GM18505 (cell line): ENCODE measurements at regions not wholly inside any gene's neighbourhood (a gene's known extent, or its start where the extent isn't known, plus 50 kb on each side); places are given as distances from the start of the nearest gene placed in this dataset.

Experiments
- ATAC-seq: cut with Tn5 transposase; IDR thresholded peaks from one replicate; pipeline ENCODE4 v1.9.1; 2021; ENCODE audit not compliant: unreplicated experiment
- POLR2A ChIP-seq: IDR thresholded peaks from 4 replicates; pipeline ENCODE4 v1.6.1; 2011; ENCODE audit warnings: borderline replicate concordance; ENCODE audit not compliant: insufficient read depth, insufficient read length; ENCODE audit errors: extremely low read depth

DNA sequence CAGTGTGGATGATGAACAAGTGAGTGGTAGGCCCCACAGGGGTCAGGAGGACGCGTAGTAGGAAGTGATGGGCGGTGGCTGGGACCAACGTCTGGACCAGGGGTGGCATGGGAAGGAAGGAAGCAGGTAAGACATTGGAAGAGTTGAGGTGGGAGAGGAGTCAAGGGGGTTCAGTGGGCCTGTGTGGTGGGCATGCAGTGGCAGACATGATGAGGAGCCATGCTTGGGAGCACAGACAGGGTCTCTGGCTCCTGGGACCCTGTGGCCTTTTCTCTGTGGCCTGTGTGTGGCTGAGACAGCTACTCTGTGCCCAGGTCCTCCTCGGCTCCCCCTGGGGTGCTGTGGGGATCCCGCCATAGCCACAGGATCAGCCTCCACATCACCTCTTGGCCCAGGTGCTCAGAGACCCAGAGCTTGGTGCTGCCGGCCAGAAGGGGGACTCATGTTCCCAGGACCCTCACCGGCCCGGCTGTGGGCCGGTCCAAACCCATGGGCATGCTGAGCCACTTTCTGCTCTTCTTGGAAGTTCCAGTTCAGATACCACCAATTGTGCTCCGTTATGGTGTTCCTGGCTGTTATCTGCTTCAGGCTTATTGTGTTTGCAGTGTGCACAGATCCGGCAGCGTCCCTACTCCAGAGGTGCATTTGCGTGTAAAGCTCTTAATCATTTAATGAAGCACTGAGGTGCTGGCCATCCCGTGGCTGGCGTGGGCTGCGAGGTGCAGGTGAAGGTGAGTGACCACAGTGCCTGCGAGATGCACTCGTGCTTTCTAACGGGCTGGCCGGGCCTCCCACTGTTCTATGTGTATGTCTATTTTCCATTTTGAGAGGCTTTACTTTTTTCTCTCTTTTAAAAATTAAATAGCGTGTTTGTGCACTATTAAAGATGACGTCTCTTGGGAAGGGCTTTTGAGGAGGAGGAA is 147.9 kb downstream of the TEX29 start:
- no peak for TF ChIP-seq POLR2A
- no peak for ATAC-seq

- TF ChIP-seq POLR2A = no peak
- no peak for ATAC-seq
Measured at GRCh38 chr13:111469450-111469849, 149.0 kb downstream of the TEX29 start.

- no peak for ATAC-seq
- TF ChIP-seq POLR2A = no peak
Measured at GRCh38 chr13:111469916-111470506, 149.6 kb downstream of the TEX29 start.

GRCh38 chr13:111470933-111471332 is 150.5 kb downstream of the TEX29 start:
- TF ChIP-seq POLR2A = no peak
- no peak for ATAC-seq

GRCh38 chr13:111472083-111472482 is 151.6 kb downstream of the TEX29 start:
- ATAC-seq = no peak

GRCh38 chr13:111472559-111473460 is 152.4 kb downstream of the TEX29 start:
- no peak for ATAC-seq
- no peak for TF ChIP-seq POLR2A

More at GRCh38 chr13:111472083-111472482, 151.6 kb downstream of the TEX29 start:
- no peak for TF ChIP-seq POLR2A

DNA sequence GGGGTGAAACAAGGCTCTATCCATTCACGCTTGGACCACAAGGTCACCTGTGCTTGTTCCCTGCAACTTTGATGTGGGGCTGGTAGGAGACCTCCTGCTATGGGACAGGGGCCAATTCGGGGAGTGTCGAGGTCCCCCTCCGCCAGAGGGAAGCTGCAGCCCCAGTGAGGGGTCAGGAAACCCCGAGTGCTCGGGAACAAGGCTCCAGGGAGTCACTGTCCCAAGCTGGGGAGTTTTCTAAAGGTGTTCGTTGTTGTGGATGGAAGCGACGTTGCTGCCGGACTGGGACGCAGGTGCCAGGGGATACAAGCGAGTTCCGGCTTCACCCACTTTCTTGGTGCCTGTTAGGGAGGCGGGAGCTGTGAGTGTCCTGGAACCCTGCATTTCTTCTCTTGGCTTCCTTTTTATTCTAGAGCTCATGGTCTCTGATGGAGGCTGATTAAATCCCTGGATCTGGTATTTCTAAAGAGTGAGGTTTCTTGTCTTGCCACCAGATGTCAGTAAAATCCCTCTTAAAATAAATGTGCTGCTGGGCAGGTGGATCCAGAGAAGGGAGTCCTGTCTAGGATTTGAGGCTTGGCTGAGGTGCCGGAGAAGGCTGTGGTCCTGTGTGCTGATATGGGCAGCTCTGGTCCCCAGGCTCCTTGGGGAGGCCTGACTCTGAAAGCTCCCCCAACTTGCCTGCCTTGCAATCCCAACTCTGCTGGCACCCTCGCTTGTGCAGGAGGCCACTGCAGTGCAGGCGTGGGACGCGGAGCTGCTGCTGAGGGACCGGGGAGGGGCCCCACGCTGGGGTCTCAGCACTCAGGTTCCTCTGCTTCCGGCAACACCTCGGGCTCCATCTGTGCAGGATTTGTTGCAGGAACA is 153.9 kb downstream of the TEX29 start:
- TF ChIP-seq POLR2A = no peak
- ATAC-seq = no peak

DNA sequence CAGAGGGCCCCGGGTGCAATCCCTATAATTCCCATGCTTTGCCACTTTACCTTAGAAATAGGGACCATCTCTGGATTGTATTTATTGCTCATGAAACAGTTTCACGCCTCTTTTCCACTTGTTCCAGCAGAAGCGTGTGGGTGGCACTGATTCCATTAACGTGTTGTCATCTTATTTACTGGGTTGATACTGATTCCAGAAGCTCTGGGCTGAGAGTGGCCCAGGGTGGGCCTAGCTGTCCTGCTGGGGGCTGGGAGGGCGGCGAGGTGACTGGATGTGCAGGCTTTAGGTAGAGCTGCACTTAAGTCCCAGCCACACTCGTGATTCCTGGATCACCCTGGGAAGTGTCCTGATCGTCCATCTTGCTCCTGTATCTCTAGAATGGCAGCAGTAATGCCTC is 155.0 kb downstream of the TEX29 start:
- no peak for ATAC-seq
- no peak for TF ChIP-seq POLR2A

GRCh38 chr13:111476197-111476596 is 155.8 kb downstream of the TEX29 start:
- no peak for ATAC-seq
- TF ChIP-seq POLR2A = no peak

GRCh38 chr13:111479412-111479811 is 159.0 kb downstream of the TEX29 start:
- no peak for ATAC-seq

DNA sequence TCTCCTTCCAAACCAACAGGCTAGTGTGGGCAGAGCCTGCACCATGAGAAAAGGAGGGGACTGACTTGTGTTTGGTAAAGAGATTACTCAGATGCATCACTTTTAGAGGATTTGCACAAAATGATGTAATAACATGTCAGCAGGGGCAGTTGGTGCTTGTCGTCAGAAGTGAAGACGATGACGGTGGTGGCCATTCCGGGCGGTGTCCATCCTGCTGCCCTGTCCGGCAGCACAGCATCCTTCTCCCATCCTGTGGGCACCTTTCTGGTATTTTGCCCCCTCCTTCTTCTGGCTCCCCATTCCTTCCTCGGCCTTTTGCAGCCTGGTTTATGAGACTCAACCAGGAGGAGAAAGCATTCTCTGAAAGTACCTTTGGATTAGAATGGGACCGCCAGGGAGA is 160.1 kb downstream of the TEX29 start:
- no peak for TF ChIP-seq POLR2A
- no peak for ATAC-seq

More at GRCh38 chr13:111479412-111479811, 159.0 kb downstream of the TEX29 start:
- no peak for TF ChIP-seq POLR2A

- no peak for ATAC-seq
- TF ChIP-seq POLR2A = no peak
Measured at GRCh38 chr13:111480976-111481375, 160.5 kb downstream of the TEX29 start.
